HCT116 (cell line): ENCODE measurements at regions not wholly inside any gene's neighbourhood (a gene's known extent, or its start where the extent isn't known, plus 50 kb on each side); places are given as distances from the start of the nearest gene placed in this dataset.

ENCODE experiments used
- ATAC-seq: fragments of 200-7000 bp; cut with Tn5 transposase; 2 replicates; pipeline ENCODE4 v1.9.1; 2020; ENCODE audit warnings: mild to moderate bottlenecking, moderate library complexity
- BruUV-seq: library from RNA; stranded (reverse); fragments of 400-500 nt; replicated peaks from 2 replicates; lab custom pipeline; 2021; lab: Mats Ljungman, UMichigan
- CTCF ChIA-PET: fragments of 300-600 bp; sonication (Branson Sonifier 250); formaldehyde crosslinking; loops from one replicate; lab custom pipeline; 2021; ENCODE audit warnings: antibody characterized with exemption; lab: Charles Lee
- POLR2A ChIA-PET: fragments of 300-600, 350-600 bp; sonication (Branson Sonifier 250); formaldehyde crosslinking; loops from one replicate; lab custom pipeline; 2021; ENCODE audit warnings: antibody characterized with exemption; lab: Charles Lee
- RAD21 ChIA-PET, 2 experiments: fragments of 300-600 bp; sonication (Branson Sonifier 250); formaldehyde crosslinking; loops; one replicate each; lab custom pipeline; 2023; ENCODE audit warnings: low total read pairs in 2 of 2; ENCODE audit not compliant: uncharacterized antibody in 2 of 2, unreplicated experiment in 2 of 2, low non-redundant PET in 1 of 2; lab: Charles Lee
- DNase-seq: peaks from one replicate; pipeline ENCODE4 v3.0.0-alpha.2; 2010; ENCODE audit warnings: low read depth, low spot score
- H2AFZ ChIP-seq: fragments of 200-600 bp; shearing (Covaris generic), sonication (generic); 2 replicates; pipeline ENCODE4 v1.6.1; 2017; ENCODE audit warnings: low read depth, mixed run types, mixed read lengths, antibody characterized with exemption, low read length; ENCODE audit not compliant: poor library complexity, severe bottlenecking
- H3K27ac ChIP-seq: 2 replicates; pipeline ENCODE4 v1.5.1; 2012; ENCODE audit warnings: low read depth, low read length
- H3K27me3 ChIP-seq: fragments of 200-600 bp; sonication (generic); 2 replicates; pipeline ENCODE4 v1.6.1; 2016; ENCODE audit warnings: mixed run types, low read length, mixed read lengths; ENCODE audit not compliant: insufficient read depth
- H3K36me3 ChIP-seq, 2 experiments: fragments of 200-500 bp in 1 of 2; fragments of 200-600 bp in 1 of 2; sonication (Bioruptor generic) in 1 of 2; sonication (generic) in 1 of 2; 2 replicates each; pipeline versions ENCODE4 v1.5.1 to v1.6.1; 2014 to 2016; ENCODE audit warnings: low read length in 2 of 2, inconsistent platforms in 1 of 2, mixed read lengths in 1 of 2, mixed run types in 1 of 2; ENCODE audit not compliant: insufficient read depth in 2 of 2, control insufficient read depth in 1 of 2
- H3K4me1 ChIP-seq, 2 experiments: fragments of 200-600 bp in 1 of 2; sonication (generic) in 1 of 2; 2 replicates each; pipeline versions ENCODE4 v1.5.1 to v1.6.1; 2012 to 2017; ENCODE audit warnings: low read length in 2 of 2, inconsistent platforms in 1 of 2, mild to moderate bottlenecking in 1 of 2, mixed read lengths in 1 of 2, mixed run types in 1 of 2, moderate library complexity in 1 of 2; ENCODE audit not compliant: insufficient read depth in 2 of 2, control insufficient read depth in 1 of 2
- H3K4me2 ChIP-seq: fragments of 200-600 bp; sonication (generic); 2 replicates; pipeline ENCODE4 v1.6.1; 2017; ENCODE audit warnings: mixed run types, low read length, mixed read lengths
- H3K4me3 ChIP-seq, 2 experiments: fragments of 200-600 bp in 1 of 2; sonication (generic) in 1 of 2; replicated peaks in 1 of 2; 2 replicates each; pipeline ENCODE4 v1.5.1; 2011 to 2016; ENCODE audit warnings: low read length in 2 of 2, control low read depth in 1 of 2, low read depth in 1 of 2, mild to moderate bottlenecking in 1 of 2, mixed read lengths in 1 of 2, mixed run types in 1 of 2
- H3K79me2 ChIP-seq: fragments of 200-600 bp; sonication (generic); 2 replicates; pipeline ENCODE4 v1.6.1; 2017; ENCODE audit warnings: mild to moderate bottlenecking, mixed run types, low read length, moderate library complexity, mixed read lengths; ENCODE audit not compliant: insufficient read depth
- H3K9ac ChIP-seq: fragments of 200-600 bp; sonication (generic); 2 replicates; pipeline ENCODE4 v1.6.1; 2016; ENCODE audit warnings: low read length, mixed read lengths
- H3K9me2 ChIP-seq: fragments of 200-600 bp; sonication (generic), shearing (Covaris generic); 2 replicates; pipeline ENCODE4 v1.6.1; 2017; ENCODE audit warnings: mixed run types, mild to moderate bottlenecking, moderate library complexity; ENCODE audit not compliant: insufficient read depth
- H3K9me3 ChIP-seq, 2 experiments: fragments of 200-500 bp in 1 of 2; fragments of 200-600 bp in 1 of 2; sonication (Bioruptor generic) in 1 of 2; sonication (generic) in 1 of 2; 2 replicates each; pipeline ENCODE4 v1.6.1; 2014 to 2017; ENCODE audit warnings: low read length in 2 of 2, mixed read lengths in 2 of 2, inconsistent platforms in 1 of 2, low read depth in 1 of 2, mild to moderate bottlenecking in 1 of 2, mixed run types in 1 of 2, moderate library complexity in 1 of 2; ENCODE audit not compliant: control insufficient read depth in 1 of 2, insufficient read depth in 1 of 2
- H4K20me1 ChIP-seq: fragments of 200-600 bp; sonication (generic), shearing (Covaris generic); 2 replicates; pipeline ENCODE4 v1.6.1; 2017; ENCODE audit warnings: mixed run types, mild to moderate bottlenecking, moderate library complexity; ENCODE audit not compliant: insufficient read depth
- CBX3 ChIP-seq: IDR thresholded peaks from 2 replicates; pipeline ENCODE4 v1.6.1; 2012; ENCODE audit warnings: low read depth
- CEBPB ChIP-seq: IDR thresholded peaks from 2 replicates; pipeline ENCODE4 v1.6.1; 2012; ENCODE audit warnings: low read depth
- EGR1 ChIP-seq: IDR thresholded peaks from 2 replicates; pipeline ENCODE4 v1.6.1; 2012; ENCODE audit warnings: low read depth
- ELF1 ChIP-seq: IDR thresholded peaks from 2 replicates; pipeline ENCODE4 v1.6.1; 2012; ENCODE audit warnings: low read depth, borderline replicate concordance
- EZH2phosphoT487 ChIP-seq: fragments of 200-600 bp; IDR thresholded peaks from 2 replicates; pipeline ENCODE4 v1.6.1; 2018; ENCODE audit warnings: antibody characterized with exemption, borderline replicate concordance
- FOSL1 ChIP-seq: IDR thresholded peaks from 2 replicates; pipeline ENCODE4 v1.6.1; 2012; ENCODE audit warnings: low read depth
- JUND ChIP-seq: IDR thresholded peaks from 2 replicates; pipeline ENCODE4 v1.6.1; 2012
- POLR2AphosphoS5 ChIP-seq: IDR thresholded peaks from 2 replicates; pipeline ENCODE4 v1.6.1; 2011; ENCODE audit warnings: mild to moderate bottlenecking, low read depth, low read length, moderate library complexity
- RAD21 ChIP-seq: IDR thresholded peaks from 2 replicates; pipeline ENCODE4 v1.6.1; 2012; ENCODE audit warnings: low read depth, mild to moderate bottlenecking
- SIN3A ChIP-seq: IDR thresholded peaks from 2 replicates; pipeline ENCODE4 v1.6.1; 2012; ENCODE audit warnings: low read depth
- SP1 ChIP-seq: IDR thresholded peaks from 2 replicates; pipeline ENCODE4 v1.6.1; 2012; ENCODE audit warnings: low read depth
- SRF ChIP-seq: IDR thresholded peaks from 2 replicates; pipeline ENCODE4 v1.6.1; 2012; ENCODE audit warnings: low read depth
- TCF7L2 ChIP-seq: IDR thresholded peaks from 2 replicates; pipeline ENCODE4 v1.7.0; 2011; ENCODE audit warnings: borderline replicate concordance, inconsistent platforms; ENCODE audit not compliant: insufficient read depth, insufficient read length; ENCODE audit errors: extremely low read depth
- ZFX ChIP-seq: fragments of 450-650 bp; IDR thresholded peaks from 2 replicates; pipeline ENCODE4 v1.6.1; 2017
- intact Hi-C: fragments of 100-400 bp; cut with micrococcal nuclease; formaldehyde crosslinking; loops from 2 replicates; pipeline ENCODE4 v1.10.0; 2022
- TF ChIP-seq, protein P1 (sequence below), 3 experiments: fragments of 200-600 bp in 1 of 3; sonication (generic) in 1 of 3; IDR thresholded peaks in 2 of 3; conservative IDR thresholded peaks in 1 of 3; 2 replicates each; pipeline ENCODE4 v1.5.1; 2012 to 2017; ENCODE audit warnings: low read depth in 2 of 3, low read length in 2 of 3, antibody characterized with exemption in 1 of 3, borderline replicate concordance in 1 of 3, control low read depth in 1 of 3, mild to moderate bottlenecking in 1 of 3, mixed read lengths in 1 of 3, mixed run types in 1 of 3, moderate library complexity in 1 of 3; ENCODE audit not compliant: insufficient read depth in 1 of 3
- TF ChIP-seq, protein P2 (sequence below): IDR thresholded peaks from 2 replicates; pipeline ENCODE4 v1.6.1; 2012; ENCODE audit warnings: low read depth
- TF ChIP-seq, protein P3 (sequence below): IDR thresholded peaks from 2 replicates; pipeline ENCODE4 v1.6.1; 2011; ENCODE audit warnings: mild to moderate bottlenecking, low read length, moderate library complexity; ENCODE audit not compliant: insufficient replicate concordance; ENCODE audit errors: extremely low read depth
- TF ChIP-seq, protein P4 (sequence below): IDR thresholded peaks from 2 replicates; pipeline ENCODE4 v1.6.1; 2012
- TF ChIP-seq, protein P5 (sequence below): IDR thresholded peaks from 2 replicates; pipeline ENCODE4 v1.6.1; 2012

DNA sequence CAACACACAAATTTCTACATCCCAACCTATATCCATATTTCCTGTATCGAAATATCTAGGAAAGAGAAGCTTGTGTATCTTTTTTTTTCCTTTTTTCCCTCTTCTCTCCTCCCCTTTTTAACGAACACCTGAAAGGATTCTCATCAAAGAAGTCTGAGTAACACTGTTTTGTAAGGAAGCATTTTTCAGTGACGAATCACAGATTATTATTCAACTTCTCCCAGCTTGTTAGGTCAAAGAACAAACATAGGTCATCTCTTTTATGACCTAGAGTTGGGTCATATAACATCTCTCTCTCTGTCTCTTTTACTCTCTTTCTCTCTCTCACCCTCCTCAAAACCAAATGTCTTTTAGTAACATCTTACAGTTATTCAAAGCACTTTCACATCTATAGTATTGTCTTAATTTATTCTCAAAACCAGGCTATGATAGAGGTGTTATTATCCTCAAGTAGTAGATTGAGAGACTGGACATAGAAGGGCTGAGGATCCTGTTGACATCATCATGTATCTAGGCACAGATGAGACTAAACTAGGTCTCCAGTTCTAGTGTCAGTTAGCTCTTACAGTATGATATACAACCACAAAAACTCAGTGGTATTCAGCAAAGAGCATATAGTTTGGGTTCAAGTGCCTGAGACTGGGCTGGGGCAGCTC, 80.1 kb upstream of the SPOPL start:
- BruUV-seq = no TSS peak
- ChIA-PET RAD21 (no interaction called here), CTCF (no interaction called here), POLR2A (no interaction called here)
- intact Hi-C loops = loop anchor here (5.0 kb wide), 2 partner anchors 81 to 221 kb away; partner anchors contain the start of gene SPOPL
- Histone ChIP-seq H3K27me3 (no peaks in the 10 kb centered on the region), H3K9ac (peak overlapping the region; percentile 3; the same call in 1 of the 2 replicates), H3K79me2 (no peaks in the 10 kb centered on the region), H3K27ac (peak overlapping the region; percentile 20; the same call in 1 of the 2 replicates), H3K36me3 (no peaks in the 10 kb centered on the region), H3K4me2 (peak overlapping the region; percentile 54), H3K9me3 (no peaks in the 10 kb centered on the region), H2AFZ (peak overlapping the region; percentile 51), H3K4me1 (peaks cover 17 to 39% of the 10 kb centered on the region in 2 experiments), H4K20me1 (no peaks in the 10 kb centered on the region), H3K9me2 (no peaks in the 10 kb centered on the region), H3K4me3 (peak overlapping the region in 1 of 2 experiments; percentile 1; a peak in 2 of 4 replicates)
- ATAC-seq = peak; percentile 81
- peak; percentile 64 for DNase-seq
- TF ChIP-seq, protein P1, sequence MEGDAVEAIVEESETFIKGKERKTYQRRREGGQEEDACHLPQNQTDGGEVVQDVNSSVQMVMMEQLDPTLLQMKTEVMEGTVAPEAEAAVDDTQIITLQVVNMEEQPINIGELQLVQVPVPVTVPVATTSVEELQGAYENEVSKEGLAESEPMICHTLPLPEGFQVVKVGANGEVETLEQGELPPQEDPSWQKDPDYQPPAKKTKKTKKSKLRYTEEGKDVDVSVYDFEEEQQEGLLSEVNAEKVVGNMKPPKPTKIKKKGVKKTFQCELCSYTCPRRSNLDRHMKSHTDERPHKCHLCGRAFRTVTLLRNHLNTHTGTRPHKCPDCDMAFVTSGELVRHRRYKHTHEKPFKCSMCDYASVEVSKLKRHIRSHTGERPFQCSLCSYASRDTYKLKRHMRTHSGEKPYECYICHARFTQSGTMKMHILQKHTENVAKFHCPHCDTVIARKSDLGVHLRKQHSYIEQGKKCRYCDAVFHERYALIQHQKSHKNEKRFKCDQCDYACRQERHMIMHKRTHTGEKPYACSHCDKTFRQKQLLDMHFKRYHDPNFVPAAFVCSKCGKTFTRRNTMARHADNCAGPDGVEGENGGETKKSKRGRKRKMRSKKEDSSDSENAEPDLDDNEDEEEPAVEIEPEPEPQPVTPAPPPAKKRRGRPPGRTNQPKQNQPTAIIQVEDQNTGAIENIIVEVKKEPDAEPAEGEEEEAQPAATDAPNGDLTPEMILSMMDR (IDR thresholded peaks at IDR 0.05 in 2 of 3, conservative IDR thresholded peaks at IDR 0.05 in 1 of 3; ENCODE audit: borderline replicate concordance in 1 of 3, insufficient read depth in 1 of 3, low read depth in 2 of 3, low read length in 2 of 3) = no peak
- TF ChIP-seq SIN3A (peak; percentile 55; the same call in 1 of the 2 replicates), ZFX (no peak), TCF7L2 (peak; percentile 78), SP1 (peak; percentile 85), FOSL1 (peak; percentile 91), EZH2phosphoT487 (no peak), RAD21 (no peak), EGR1 (peak; percentile 34; the same call in 1 of the 2 replicates), POLR2AphosphoS5 (no peak), SRF (peak; percentile 64), ELF1 (0 out of 2 replicates have a peak, but pooled peaks have one; percentile 6), JUND (peak; percentile 91), CEBPB (peak; percentile 86), CBX3 (peak; percentile 86)
- TF ChIP-seq, protein P2, sequence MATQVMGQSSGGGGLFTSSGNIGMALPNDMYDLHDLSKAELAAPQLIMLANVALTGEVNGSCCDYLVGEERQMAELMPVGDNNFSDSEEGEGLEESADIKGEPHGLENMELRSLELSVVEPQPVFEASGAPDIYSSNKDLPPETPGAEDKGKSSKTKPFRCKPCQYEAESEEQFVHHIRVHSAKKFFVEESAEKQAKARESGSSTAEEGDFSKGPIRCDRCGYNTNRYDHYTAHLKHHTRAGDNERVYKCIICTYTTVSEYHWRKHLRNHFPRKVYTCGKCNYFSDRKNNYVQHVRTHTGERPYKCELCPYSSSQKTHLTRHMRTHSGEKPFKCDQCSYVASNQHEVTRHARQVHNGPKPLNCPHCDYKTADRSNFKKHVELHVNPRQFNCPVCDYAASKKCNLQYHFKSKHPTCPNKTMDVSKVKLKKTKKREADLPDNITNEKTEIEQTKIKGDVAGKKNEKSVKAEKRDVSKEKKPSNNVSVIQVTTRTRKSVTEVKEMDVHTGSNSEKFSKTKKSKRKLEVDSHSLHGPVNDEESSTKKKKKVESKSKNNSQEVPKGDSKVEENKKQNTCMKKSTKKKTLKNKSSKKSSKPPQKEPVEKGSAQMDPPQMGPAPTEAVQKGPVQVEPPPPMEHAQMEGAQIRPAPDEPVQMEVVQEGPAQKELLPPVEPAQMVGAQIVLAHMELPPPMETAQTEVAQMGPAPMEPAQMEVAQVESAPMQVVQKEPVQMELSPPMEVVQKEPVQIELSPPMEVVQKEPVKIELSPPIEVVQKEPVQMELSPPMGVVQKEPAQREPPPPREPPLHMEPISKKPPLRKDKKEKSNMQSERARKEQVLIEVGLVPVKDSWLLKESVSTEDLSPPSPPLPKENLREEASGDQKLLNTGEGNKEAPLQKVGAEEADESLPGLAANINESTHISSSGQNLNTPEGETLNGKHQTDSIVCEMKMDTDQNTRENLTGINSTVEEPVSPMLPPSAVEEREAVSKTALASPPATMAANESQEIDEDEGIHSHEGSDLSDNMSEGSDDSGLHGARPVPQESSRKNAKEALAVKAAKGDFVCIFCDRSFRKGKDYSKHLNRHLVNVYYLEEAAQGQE = no peak
- TF ChIP-seq, protein P3, sequence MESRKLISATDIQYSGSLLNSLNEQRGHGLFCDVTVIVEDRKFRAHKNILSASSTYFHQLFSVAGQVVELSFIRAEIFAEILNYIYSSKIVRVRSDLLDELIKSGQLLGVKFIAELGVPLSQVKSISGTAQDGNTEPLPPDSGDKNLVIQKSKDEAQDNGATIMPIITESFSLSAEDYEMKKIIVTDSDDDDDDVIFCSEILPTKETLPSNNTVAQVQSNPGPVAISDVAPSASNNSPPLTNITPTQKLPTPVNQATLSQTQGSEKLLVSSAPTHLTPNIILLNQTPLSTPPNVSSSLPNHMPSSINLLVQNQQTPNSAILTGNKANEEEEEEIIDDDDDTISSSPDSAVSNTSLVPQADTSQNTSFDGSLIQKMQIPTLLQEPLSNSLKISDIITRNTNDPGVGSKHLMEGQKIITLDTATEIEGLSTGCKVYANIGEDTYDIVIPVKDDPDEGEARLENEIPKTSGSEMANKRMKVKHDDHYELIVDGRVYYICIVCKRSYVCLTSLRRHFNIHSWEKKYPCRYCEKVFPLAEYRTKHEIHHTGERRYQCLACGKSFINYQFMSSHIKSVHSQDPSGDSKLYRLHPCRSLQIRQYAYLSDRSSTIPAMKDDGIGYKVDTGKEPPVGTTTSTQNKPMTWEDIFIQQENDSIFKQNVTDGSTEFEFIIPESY = no peak
- TF ChIP-seq, protein P4, sequence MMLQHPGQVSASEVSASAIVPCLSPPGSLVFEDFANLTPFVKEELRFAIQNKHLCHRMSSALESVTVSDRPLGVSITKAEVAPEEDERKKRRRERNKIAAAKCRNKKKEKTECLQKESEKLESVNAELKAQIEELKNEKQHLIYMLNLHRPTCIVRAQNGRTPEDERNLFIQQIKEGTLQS = peak; percentile 64; the same call in 1 of the 2 replicates
- TF ChIP-seq, protein P5, sequence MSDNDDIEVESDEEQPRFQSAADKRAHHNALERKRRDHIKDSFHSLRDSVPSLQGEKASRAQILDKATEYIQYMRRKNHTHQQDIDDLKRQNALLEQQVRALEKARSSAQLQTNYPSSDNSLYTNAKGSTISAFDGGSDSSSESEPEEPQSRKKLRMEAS = peak; percentile 26; the same call in 1 of the 2 replicates
